H1 (cell line): ENCODE measurements at regions not wholly inside any gene's neighbourhood (a gene's known extent, or its start where the extent isn't known, plus 50 kb on each side); places are given as distances from the start of the nearest gene placed in this dataset.

Experiments used
- CTCF ChIA-PET: fragments of 300-600 bp; sonication (Branson Sonifier 250); formaldehyde crosslinking; loops from one replicate; lab custom pipeline; 2021; ENCODE audit not compliant: partially characterized antibody; lab: Charles Lee
- POLR2A ChIA-PET: fragments of 300-600 bp; sonication (Branson Sonifier 250); formaldehyde crosslinking; loops from one replicate; lab custom pipeline; 2021; ENCODE audit warnings: inconsistent platforms; ENCODE audit not compliant: partially characterized antibody; lab: Charles Lee
- DNase-seq, 2 experiments: peaks; one replicate each; pipeline versions ENCODE4 v3.0.0 to v3.0.0-alpha.2; 2010 to 2022; ENCODE audit warnings: low spot score in 2 of 2, low read depth in 1 of 2, mixed read lengths in 1 of 2
- FAIRE-seq: peaks from 2 replicates; lab custom pipeline; 2011; peaks lifted over from hg19 to GRCh38; lab: Jason Lieb, UNC
- H2AFZ ChIP-seq: 2 replicates; pipeline ENCODE4 v1.8.1; 2012; ENCODE audit warnings: low read length, inconsistent platforms
- H2AK5ac ChIP-seq: 2 replicates; pipeline ENCODE4 v1.6.1; 2013; ENCODE audit warnings: low read depth, low read length
- H2BK120ac ChIP-seq: replicated peaks from 2 replicates; pipeline ENCODE3; 2013; ENCODE audit warnings: low read depth, low read length, inconsistent platforms
- H2BK12ac ChIP-seq: 2 replicates; pipeline ENCODE4 v1.6.1; 2013; ENCODE audit warnings: low read depth, low read length
- H2BK15ac ChIP-seq: 2 replicates; pipeline ENCODE4 v1.6.1; 2013; ENCODE audit warnings: low read length
- H2BK20ac ChIP-seq: 2 replicates; pipeline ENCODE4 v1.6.1; 2013; ENCODE audit warnings: low read length
- H2BK5ac ChIP-seq: 2 replicates; pipeline ENCODE4 v1.6.1; 2013; ENCODE audit warnings: low read depth, low read length
- H3K14ac ChIP-seq: 2 replicates; pipeline ENCODE4 v1.6.1; 2013; ENCODE audit warnings: inconsistent platforms; ENCODE audit not compliant: insufficient read length
- H3K18ac ChIP-seq: 2 replicates; pipeline ENCODE4 v1.6.1; 2013; ENCODE audit warnings: low read length; ENCODE audit errors: extremely low read depth
- H3K23ac ChIP-seq: 2 replicates; pipeline ENCODE4 v1.6.1; 2013; ENCODE audit warnings: inconsistent platforms; ENCODE audit not compliant: insufficient read length
- H3K23me2 ChIP-seq: 2 replicates; pipeline ENCODE4 v1.6.1; 2013; ENCODE audit warnings: low read depth, low read length
- H3K27ac ChIP-seq: 2 replicates; pipeline ENCODE4 v1.6.1; 2011; ENCODE audit warnings: low read depth, low read length, inconsistent platforms
- H3K27me3 ChIP-seq, 4 experiments: replicated peaks in 1 of 4; 1 replicate in 1 of 4; 2 replicates in 3 of 4; pipeline versions ENCODE4 v1.6.1 to v1.8.1; 2011 to 2013; ENCODE audit warnings: low read length in 3 of 4, mild to moderate bottlenecking in 3 of 4, inconsistent platforms in 2 of 4, mixed read lengths in 2 of 4, moderate library complexity in 1 of 4; ENCODE audit not compliant: control insufficient read depth in 3 of 4, insufficient read depth in 3 of 4; ENCODE audit errors: extremely low read depth in 1 of 4
- H3K36me3 ChIP-seq, 4 experiments: 2 replicates each; pipeline versions ENCODE4 v1.6.1 to v1.8.1; 2011 to 2013; ENCODE audit warnings: mild to moderate bottlenecking in 4 of 4, low read length in 3 of 4, moderate library complexity in 2 of 4, control low read depth in 1 of 4, inconsistent platforms in 1 of 4; ENCODE audit not compliant: insufficient read depth in 4 of 4, control insufficient read depth in 2 of 4
- H3K4ac ChIP-seq: replicated peaks from 2 replicates; pipeline ENCODE3; 2013; ENCODE audit warnings: low read length, low read depth, mixed read lengths, inconsistent platforms; ENCODE audit not compliant: insufficient read length
- H3K4me1 ChIP-seq, 4 experiments: replicated peaks in 1 of 4; 1 replicate in 1 of 4; 2 replicates in 3 of 4; pipeline versions ENCODE4 v1.6.1 to v1.8.1; 2011 to 2013; ENCODE audit warnings: low read length in 3 of 4, inconsistent platforms in 2 of 4, mixed read lengths in 1 of 4; ENCODE audit not compliant: insufficient read depth in 4 of 4, control insufficient read depth in 3 of 4
- H3K4me2 ChIP-seq, 2 experiments: 2 replicates each; pipeline versions ENCODE4 v1.6.1 to v1.8.1; 2011 to 2013; ENCODE audit warnings: low read depth in 2 of 2, low read length in 2 of 2, control low read depth in 1 of 2, inconsistent platforms in 1 of 2, mild to moderate bottlenecking in 1 of 2; ENCODE audit not compliant: insufficient read depth in 1 of 2
- H3K4me3 ChIP-seq, 4 experiments: fragments of 200-600, 300-600 bp in 1 of 4; sonication (generic), shearing (Covaris generic), sonication (Bioruptor Twin) in 1 of 4; 2 replicates each; pipeline versions ENCODE4 v1.5.1 to v1.8.1; 2011 to 2016; ENCODE audit warnings: low read length in 4 of 4, low read depth in 3 of 4, control low read depth in 2 of 4, inconsistent platforms in 2 of 4, mild to moderate bottlenecking in 2 of 4, mixed read lengths in 1 of 4, moderate library complexity in 1 of 4; ENCODE audit not compliant: insufficient read depth in 2 of 4; ENCODE audit errors: extremely low read depth in 1 of 4
- H3K56ac ChIP-seq: replicated peaks from 2 replicates; pipeline ENCODE3; 2013; ENCODE audit warnings: low read depth, mild to moderate bottlenecking, mixed read lengths, low read length, inconsistent platforms; ENCODE audit not compliant: insufficient read length
- H3K79me1 ChIP-seq: 2 replicates; pipeline ENCODE4 v1.6.1; 2013; ENCODE audit warnings: low read depth, low read length, control low read depth
- H3K79me2 ChIP-seq, 2 experiments: 2 replicates each; pipeline versions ENCODE4 v1.6.1 to v1.8.1; 2012 to 2013; ENCODE audit warnings: low read length in 2 of 2, mild to moderate bottlenecking in 2 of 2, inconsistent platforms in 1 of 2; ENCODE audit not compliant: insufficient read depth in 2 of 2, control insufficient read depth in 1 of 2
- H3K9ac ChIP-seq, 4 experiments: replicated peaks in 1 of 4; 1 replicate in 1 of 4; 2 replicates in 3 of 4; pipeline versions ENCODE4 v1.6.1 to v1.8.1; 2011 to 2013; ENCODE audit warnings: low read depth in 3 of 4, low read length in 3 of 4, control low read depth in 2 of 4, mild to moderate bottlenecking in 2 of 4, moderate library complexity in 2 of 4, inconsistent platforms in 1 of 4; ENCODE audit errors: extremely low read depth in 1 of 4
- H3K9me3 ChIP-seq, 2 experiments: 2 replicates each; pipeline versions ENCODE4 v1.6.1 to v1.8.1; 2012 to 2013; ENCODE audit warnings: mild to moderate bottlenecking in 2 of 2, moderate library complexity in 2 of 2, control low read depth in 1 of 2, inconsistent platforms in 1 of 2, low read depth in 1 of 2, low read length in 1 of 2, mixed read lengths in 1 of 2; ENCODE audit not compliant: insufficient read depth in 2 of 2
- H4K20me1 ChIP-seq, 2 experiments: replicated peaks in 1 of 2; 2 replicates each; pipeline versions ENCODE3 to v1.8.1; 2011 to 2013; ENCODE audit warnings: inconsistent platforms in 2 of 2, low read length in 2 of 2, mild to moderate bottlenecking in 1 of 2; ENCODE audit not compliant: insufficient read depth in 2 of 2, control insufficient read depth in 1 of 2
- H4K5ac ChIP-seq: 2 replicates; pipeline ENCODE4 v1.6.1; 2013; ENCODE audit warnings: low read length, low read depth, mixed read lengths, inconsistent platforms; ENCODE audit not compliant: insufficient read length
- H4K8ac ChIP-seq: 2 replicates; pipeline ENCODE4 v1.8.0; 2013; ENCODE audit warnings: mild to moderate bottlenecking, moderate library complexity, low read length, inconsistent platforms; ENCODE audit not compliant: insufficient read depth; ENCODE audit errors: extremely low read depth
- H4K91ac ChIP-seq: replicated peaks from 2 replicates; pipeline ENCODE3; 2013; ENCODE audit warnings: low read length, mixed read lengths, inconsistent platforms; ENCODE audit not compliant: insufficient read length
- WGBS, 2 experiments: shearing (Covaris generic) in 1 of 2; methylation state at CpG; one replicate each; pipeline versions ENCODE4 v1.1.6 to v1.1.7; 2013 to 2015; ENCODE audit warnings: low lambda C conversion rate in 2 of 2, mixed read lengths in 2 of 2, inconsistent platforms in 1 of 2, low coverage in 1 of 2, missing lambda C conversion rate in 1 of 2; ENCODE audit not compliant: insufficient replicate concordance in 2 of 2, insufficient coverage in 1 of 2, insufficient read length in 1 of 2; ENCODE audit errors: extremely low coverage in 1 of 2, missing lambda C conversion rate in 1 of 2; 5-methylcytosine and 5-hydroxymethylcytosine counted together

- Histone ChIP-seq H3K4ac (no peak overlapping the region), H3K14ac (no peak overlapping the region), H3K27ac (no peak overlapping the region), H2BK12ac (no peak overlapping the region), H3K18ac (no peak overlapping the region), H3K9ac (no peak overlapping the region), H3K79me2 (no peaks in the 10 kb centered on the region), H4K91ac (no peak overlapping the region), H3K4me2 (no peak overlapping the region), H3K79me1 (no peaks in the 10 kb centered on the region), H2AK5ac (no peak overlapping the region), H3K4me3 (no peak overlapping the region), H2BK15ac (no peak overlapping the region), H4K5ac (no peak overlapping the region), H3K36me3 (no peaks in the 10 kb centered on the region), H4K20me1 (no peaks in the 10 kb centered on the region), H3K23ac (no peak overlapping the region), H3K27me3 (no peaks in the 10 kb centered on the region), H3K56ac (no peak overlapping the region), H3K23me2 (no peaks in the 10 kb centered on the region), H2AFZ (no peak overlapping the region), H3K9me3 (no peaks in the 10 kb centered on the region), H2BK5ac (no peak overlapping the region), H4K8ac (no peak overlapping the region), H2BK120ac (no peak overlapping the region), H3K4me1 (no peaks in the 10 kb centered on the region), H2BK20ac (no peak overlapping the region)
- 77% methylated on average over 11 of the region's 11 CpGs; no CpG with 5 or more reads in 1 of the 2 experiments for WGBS, 2 experiments
- ChIA-PET CTCF (no interaction called here), POLR2A (no interaction called here)
- FAIRE-seq: no peak
- DNase-seq: peak in 1 of 2 experiments; percentile 23
These were observed 143.2 kb upstream of the TWIST2 start for GRCh38 chr2:238704471-238705225.
